ENCODE measurements at regions not wholly inside any gene's neighbourhood (a gene's known extent, or its start where the extent isn't known, plus 50 kb on each side); places are given as distances from the start of the nearest gene placed in this dataset.

DNA sequence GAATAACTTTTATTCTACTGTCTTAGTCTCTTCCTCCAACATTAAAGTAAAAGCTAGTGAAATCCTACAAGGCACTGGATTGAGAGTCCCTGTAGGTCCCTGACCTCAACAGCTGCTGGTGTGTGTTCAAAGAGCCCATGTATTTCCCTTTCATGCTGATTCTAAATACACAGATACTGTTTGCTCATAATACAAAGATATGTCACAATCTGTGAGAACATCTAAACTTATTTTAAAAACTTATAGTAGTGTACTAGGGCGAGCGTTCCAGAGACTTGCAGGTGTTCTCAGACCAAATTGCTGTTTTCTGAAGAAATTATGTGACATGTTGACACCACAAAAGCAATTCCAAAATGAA, 145.9 kb upstream of the LIPC start:
- TF ChIP-seq, protein P1, sequence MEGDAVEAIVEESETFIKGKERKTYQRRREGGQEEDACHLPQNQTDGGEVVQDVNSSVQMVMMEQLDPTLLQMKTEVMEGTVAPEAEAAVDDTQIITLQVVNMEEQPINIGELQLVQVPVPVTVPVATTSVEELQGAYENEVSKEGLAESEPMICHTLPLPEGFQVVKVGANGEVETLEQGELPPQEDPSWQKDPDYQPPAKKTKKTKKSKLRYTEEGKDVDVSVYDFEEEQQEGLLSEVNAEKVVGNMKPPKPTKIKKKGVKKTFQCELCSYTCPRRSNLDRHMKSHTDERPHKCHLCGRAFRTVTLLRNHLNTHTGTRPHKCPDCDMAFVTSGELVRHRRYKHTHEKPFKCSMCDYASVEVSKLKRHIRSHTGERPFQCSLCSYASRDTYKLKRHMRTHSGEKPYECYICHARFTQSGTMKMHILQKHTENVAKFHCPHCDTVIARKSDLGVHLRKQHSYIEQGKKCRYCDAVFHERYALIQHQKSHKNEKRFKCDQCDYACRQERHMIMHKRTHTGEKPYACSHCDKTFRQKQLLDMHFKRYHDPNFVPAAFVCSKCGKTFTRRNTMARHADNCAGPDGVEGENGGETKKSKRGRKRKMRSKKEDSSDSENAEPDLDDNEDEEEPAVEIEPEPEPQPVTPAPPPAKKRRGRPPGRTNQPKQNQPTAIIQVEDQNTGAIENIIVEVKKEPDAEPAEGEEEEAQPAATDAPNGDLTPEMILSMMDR (IDR thresholded peaks at IDR 0.05; ENCODE audit: low read depth, low read length, missing input control) = no peak
- peak; percentile 20 for TF ChIP-seq FOXA1 (IDR thresholded peaks at IDR 0.05)
- peak; percentile 28 for TF ChIP-seq MAX (IDR thresholded peaks at IDR 0.05)
- TF ChIP-seq, protein P2, sequence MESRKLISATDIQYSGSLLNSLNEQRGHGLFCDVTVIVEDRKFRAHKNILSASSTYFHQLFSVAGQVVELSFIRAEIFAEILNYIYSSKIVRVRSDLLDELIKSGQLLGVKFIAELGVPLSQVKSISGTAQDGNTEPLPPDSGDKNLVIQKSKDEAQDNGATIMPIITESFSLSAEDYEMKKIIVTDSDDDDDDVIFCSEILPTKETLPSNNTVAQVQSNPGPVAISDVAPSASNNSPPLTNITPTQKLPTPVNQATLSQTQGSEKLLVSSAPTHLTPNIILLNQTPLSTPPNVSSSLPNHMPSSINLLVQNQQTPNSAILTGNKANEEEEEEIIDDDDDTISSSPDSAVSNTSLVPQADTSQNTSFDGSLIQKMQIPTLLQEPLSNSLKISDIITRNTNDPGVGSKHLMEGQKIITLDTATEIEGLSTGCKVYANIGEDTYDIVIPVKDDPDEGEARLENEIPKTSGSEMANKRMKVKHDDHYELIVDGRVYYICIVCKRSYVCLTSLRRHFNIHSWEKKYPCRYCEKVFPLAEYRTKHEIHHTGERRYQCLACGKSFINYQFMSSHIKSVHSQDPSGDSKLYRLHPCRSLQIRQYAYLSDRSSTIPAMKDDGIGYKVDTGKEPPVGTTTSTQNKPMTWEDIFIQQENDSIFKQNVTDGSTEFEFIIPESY (IDR thresholded peaks at IDR 0.05) = no peak
- peak; percentile 29 to 38 for TF ChIP-seq RAD21 (IDR thresholded peaks at IDR 0.05)
- TF ChIP-seq JUND (IDR thresholded peaks at IDR 0.05) = peak in 1 of 2 donors; percentile 41
- TF ChIP-seq GABPA (IDR thresholded peaks at IDR 0.05 in 1 of 2, conservative IDR thresholded peaks at IDR 0.05 in 1 of 2) = no peak
- TF ChIP-seq, protein P3, sequence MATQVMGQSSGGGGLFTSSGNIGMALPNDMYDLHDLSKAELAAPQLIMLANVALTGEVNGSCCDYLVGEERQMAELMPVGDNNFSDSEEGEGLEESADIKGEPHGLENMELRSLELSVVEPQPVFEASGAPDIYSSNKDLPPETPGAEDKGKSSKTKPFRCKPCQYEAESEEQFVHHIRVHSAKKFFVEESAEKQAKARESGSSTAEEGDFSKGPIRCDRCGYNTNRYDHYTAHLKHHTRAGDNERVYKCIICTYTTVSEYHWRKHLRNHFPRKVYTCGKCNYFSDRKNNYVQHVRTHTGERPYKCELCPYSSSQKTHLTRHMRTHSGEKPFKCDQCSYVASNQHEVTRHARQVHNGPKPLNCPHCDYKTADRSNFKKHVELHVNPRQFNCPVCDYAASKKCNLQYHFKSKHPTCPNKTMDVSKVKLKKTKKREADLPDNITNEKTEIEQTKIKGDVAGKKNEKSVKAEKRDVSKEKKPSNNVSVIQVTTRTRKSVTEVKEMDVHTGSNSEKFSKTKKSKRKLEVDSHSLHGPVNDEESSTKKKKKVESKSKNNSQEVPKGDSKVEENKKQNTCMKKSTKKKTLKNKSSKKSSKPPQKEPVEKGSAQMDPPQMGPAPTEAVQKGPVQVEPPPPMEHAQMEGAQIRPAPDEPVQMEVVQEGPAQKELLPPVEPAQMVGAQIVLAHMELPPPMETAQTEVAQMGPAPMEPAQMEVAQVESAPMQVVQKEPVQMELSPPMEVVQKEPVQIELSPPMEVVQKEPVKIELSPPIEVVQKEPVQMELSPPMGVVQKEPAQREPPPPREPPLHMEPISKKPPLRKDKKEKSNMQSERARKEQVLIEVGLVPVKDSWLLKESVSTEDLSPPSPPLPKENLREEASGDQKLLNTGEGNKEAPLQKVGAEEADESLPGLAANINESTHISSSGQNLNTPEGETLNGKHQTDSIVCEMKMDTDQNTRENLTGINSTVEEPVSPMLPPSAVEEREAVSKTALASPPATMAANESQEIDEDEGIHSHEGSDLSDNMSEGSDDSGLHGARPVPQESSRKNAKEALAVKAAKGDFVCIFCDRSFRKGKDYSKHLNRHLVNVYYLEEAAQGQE (IDR thresholded peaks at IDR 0.05) = peak; percentile 21
- no peak for TF ChIP-seq SP1 (IDR thresholded peaks at IDR 0.05)

All from liver (tissue), 3 donors.